GM12878 (cell line): ENCODE measurements at regions not wholly inside any gene's neighbourhood (a gene's known extent, or its start where the extent isn't known, plus 50 kb on each side); places are given as distances from the start of the nearest gene placed in this dataset.

Experiments
- ATAC-seq: fragments of 200-7000 bp; cut with Tn5 transposase; 3 replicates; pipeline ENCODE4 v1.9.1; 2020; ENCODE audit warnings: mild to moderate bottlenecking, moderate library complexity
- BruUV-seq: library from RNA; stranded (reverse); fragments of 400-500 nt; replicated peaks from 2 replicates; lab custom pipeline; 2021; lab: Mats Ljungman, UMichigan
- CTCF ChIA-PET: fragments of 300-600 bp; sonication (Branson Sonifier 250); formaldehyde crosslinking; extraction: SDS; loops from one replicate; lab custom pipeline; 2021; ENCODE audit warnings: inconsistent platforms; lab: Yijun Ruan, JAX
- POLR2A ChIA-PET: fragments of 350-600 bp; formaldehyde crosslinking; extraction: SDS; loops from one replicate; lab custom pipeline; 2021; ENCODE audit warnings: inconsistent platforms; lab: Charles Lee
- RAD21 ChIA-PET: fragments of 300-600 bp; sonication (Branson Sonifier 250); formaldehyde crosslinking; loops from one replicate; lab custom pipeline; 2023; ENCODE audit warnings: antibody characterized with exemption; ENCODE audit not compliant: unreplicated experiment; lab: Charles Lee
- SMC1A ChIA-PET: fragments of 300-600 bp; sonication (Branson Sonifier 250); formaldehyde crosslinking; loops from one replicate; lab custom pipeline; 2023; ENCODE audit not compliant: unreplicated experiment, uncharacterized antibody; lab: Charles Lee
- DNase-seq: peaks from one replicate; pipeline ENCODE4 v3.0.0-alpha.2; 2011; ENCODE audit warnings: low read depth, low spot score
- FAIRE-seq: peaks from 3 replicates; lab custom pipeline; 2011; peaks lifted over from hg19 to GRCh38; lab: Jason Lieb, UNC
- H2AFZ ChIP-seq: 2 replicates; pipeline ENCODE4 v1.6.0; 2011; ENCODE audit warnings: low read depth, low read length, control low read depth; ENCODE audit not compliant: control insufficient read depth
- H3K27ac ChIP-seq: 2 replicates; pipeline ENCODE4 v1.5.1; 2011; ENCODE audit warnings: control low read depth; ENCODE audit not compliant: control insufficient read depth, insufficient read depth
- H3K27me3 ChIP-seq, 2 experiments: replicated peaks in 1 of 2; 2 replicates each; pipeline versions ENCODE4 v1.6.0 to v1.6.1; 2011; ENCODE audit warnings: low read length in 1 of 2; ENCODE audit not compliant: control insufficient read depth in 2 of 2, insufficient read depth in 2 of 2
- H3K36me3 ChIP-seq, 2 experiments: 2 replicates each; pipeline ENCODE4 v1.5.1; 2011; ENCODE audit warnings: low read length in 1 of 2; ENCODE audit not compliant: control insufficient read depth in 2 of 2, insufficient read depth in 2 of 2
- H3K4me1 ChIP-seq: 2 replicates; pipeline ENCODE4 v1.6.1; 2011; ENCODE audit warnings: mild to moderate bottlenecking, low read length, moderate library complexity, mixed read lengths; ENCODE audit not compliant: control insufficient read depth, insufficient read depth
- H3K4me2 ChIP-seq: 2 replicates; pipeline ENCODE4 v1.6.0; 2011; ENCODE audit warnings: control low read depth; ENCODE audit not compliant: control insufficient read depth, insufficient read depth
- H3K4me3 ChIP-seq: fragments of 200-600 bp; sonication (generic); 2 replicates; pipeline ENCODE4 v1.5.1; 2016
- H3K79me2 ChIP-seq: 2 replicates; pipeline ENCODE4 v1.6.0; 2011; ENCODE audit warnings: low read length; ENCODE audit not compliant: control insufficient read depth, insufficient read depth
- H3K9ac ChIP-seq: 2 replicates; pipeline ENCODE4 v1.8.0; 2011; ENCODE audit warnings: low read length, control low read depth, mixed read lengths; ENCODE audit not compliant: control insufficient read depth, insufficient read depth
- H3K9me3 ChIP-seq: replicated peaks from 3 replicates; pipeline ENCODE4 v1.5.1; 2011; ENCODE audit warnings: mild to moderate bottlenecking, low read length; ENCODE audit not compliant: control insufficient read depth, insufficient read depth
- H4K20me1 ChIP-seq: 2 replicates; pipeline ENCODE4 v1.6.0; 2011; ENCODE audit not compliant: control insufficient read depth, insufficient read depth
- BACH1 ChIP-seq: fragments of 450-650 bp; IDR thresholded peaks from 2 replicates; pipeline ENCODE4 v1.6.1; 2017; ENCODE audit warnings: mild to moderate bottlenecking, borderline replicate concordance
- BCL11A ChIP-seq: IDR thresholded peaks from 2 replicates; pipeline ENCODE4 v1.6.1; 2011; ENCODE audit warnings: low read depth, low read length
- BCLAF1 ChIP-seq: fragments of 450-650 bp; IDR thresholded peaks from 2 replicates; pipeline ENCODE4 v1.6.1; 2017; ENCODE audit warnings: antibody characterized with exemption, mild to moderate bottlenecking, moderate library complexity
- CREB1 ChIP-seq: IDR thresholded peaks from 2 replicates; pipeline ENCODE4 v1.6.1; 2012; ENCODE audit warnings: low read depth, mild to moderate bottlenecking, inconsistent platforms
- EP300 ChIP-seq, 2 experiments: fragments of 150-350 bp in 1 of 2; IDR thresholded peaks; 2 replicates each; pipeline ENCODE4 v1.6.1; 2011 to 2012; ENCODE audit warnings: low read depth in 2 of 2, low read length in 2 of 2, borderline replicate concordance in 1 of 2, improper control_type of control experiment in 1 of 2, inconsistent platforms in 1 of 2; ENCODE audit not compliant: control insufficient read depth in 1 of 2
- MEF2B ChIP-seq: fragments of 450-650 bp; IDR thresholded peaks from 2 replicates; pipeline ENCODE4 v1.6.1; 2018; ENCODE audit warnings: mild to moderate bottlenecking, moderate library complexity; ENCODE audit not compliant: partially characterized antibody, poor library complexity, severe bottlenecking
- PML ChIP-seq: IDR thresholded peaks from 2 replicates; pipeline ENCODE4 v1.6.1; 2012; ENCODE audit warnings: low read length, inconsistent platforms
- SMAD1 ChIP-seq: fragments of 450-650 bp; IDR thresholded peaks from 2 replicates; pipeline ENCODE4 v1.6.1; 2018; ENCODE audit warnings: mild to moderate bottlenecking, low read depth; ENCODE audit not compliant: partially characterized antibody
- STAT3 ChIP-seq: IDR thresholded peaks from 2 replicates; pipeline ENCODE4 v1.6.1; 2011; ENCODE audit warnings: low read depth, low read length, improper control_type of control experiment
- SUPT20H ChIP-seq: IDR thresholded peaks from 2 replicates; pipeline ENCODE4 v1.6.1; 2011; ENCODE audit warnings: low read depth, mild to moderate bottlenecking, low read length, moderate library complexity, borderline replicate concordance; ENCODE audit not compliant: control insufficient read depth
- TCF12 ChIP-seq: IDR thresholded peaks from 2 replicates; pipeline ENCODE4 v1.6.1; 2011; ENCODE audit warnings: low read depth, mild to moderate bottlenecking, low read length
- ZBTB33 ChIP-seq: fragments of 450-650 bp; IDR thresholded peaks from 2 replicates; pipeline ENCODE4 v1.6.1; 2017; ENCODE audit warnings: mild to moderate bottlenecking
- ZNF622 ChIP-seq: fragments of 450-650 bp; IDR thresholded peaks from 2 replicates; pipeline ENCODE4 v1.6.1; 2017; ENCODE audit warnings: mild to moderate bottlenecking, inconsistent platforms
- WGBS: methylation state at CpG from one replicate; pipeline ENCODE4 v1.1.6; 2016; ENCODE audit warnings: low lambda C conversion rate; ENCODE audit not compliant: insufficient replicate concordance, insufficient coverage; ENCODE audit errors: missing lambda C conversion rate; 5-methylcytosine and 5-hydroxymethylcytosine counted together
- in situ Hi-C: fragments of 300-500 bp; cut with MboI; formaldehyde crosslinking; loops from 9 replicates; pipeline ENCODE4 v1.14.3; 2018; ENCODE audit warnings: mixed read lengths
- intact Hi-C: fragments of 100-400 bp; cut with micrococcal nuclease; formaldehyde crosslinking; loops from one replicate; pipeline ENCODE4 v1.14.2; 2022; ENCODE audit not compliant: unreplicated experiment
- TF ChIP-seq, protein P1 (sequence below): fragments of 450-650 bp; IDR thresholded peaks from 2 replicates; pipeline ENCODE4 v1.6.1; 2016; ENCODE audit warnings: mild to moderate bottlenecking
- TF ChIP-seq, protein P2 (sequence below), 3 experiments: IDR thresholded peaks in 2 of 3; conservative IDR thresholded peaks in 1 of 3; 2 replicates each; pipeline ENCODE4 v1.5.1; 2011; ENCODE audit warnings: low read depth in 3 of 3, low read length in 3 of 3, mild to moderate bottlenecking in 3 of 3, control low read depth in 2 of 3, moderate library complexity in 2 of 3, inconsistent platforms in 1 of 3, mixed read lengths in 1 of 3; ENCODE audit not compliant: control insufficient read depth in 2 of 3, insufficient read depth in 1 of 3; ENCODE audit errors: extremely low read depth in 1 of 3
- TF ChIP-seq, protein P3 (sequence below): IDR thresholded peaks from 2 replicates; pipeline ENCODE4 v1.6.1; 2012; ENCODE audit warnings: low read depth, low read length, improper control_type of control experiment

DNA sequence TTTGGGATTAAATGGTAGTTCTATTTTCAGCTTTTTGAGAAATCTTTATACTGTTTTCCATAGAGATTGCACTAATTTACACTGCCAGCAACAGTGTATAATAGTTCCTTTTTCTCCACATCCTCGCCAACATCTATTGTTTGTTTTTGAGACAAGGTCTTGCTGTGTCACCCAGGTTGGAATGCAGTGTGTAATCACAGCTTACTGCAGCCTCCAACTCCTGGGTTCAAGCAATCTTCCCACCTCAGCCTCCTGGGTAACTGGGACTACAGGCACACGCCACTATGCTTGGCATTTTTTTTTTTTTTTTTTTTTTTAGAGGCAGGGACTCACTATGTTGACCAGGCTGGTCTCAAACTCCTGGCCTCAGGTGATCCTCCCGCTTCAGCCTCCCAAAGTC lies 164.5 kb upstream of the CXADR start:
- RAD21 ChIA-PET, result no interaction called here
- SMC1A ChIA-PET, result no interaction called here

More for the DNA sequence above, 164.5 kb upstream of the CXADR start:
- no peak overlapping the region for H2AFZ ChIP-seq
- no peak overlapping the region for H3K27ac ChIP-seq
- no peak overlapping the region for H3K9ac ChIP-seq
- ATAC-seq, result no peak
- no peak for TF ChIP-seq BACH1
- TF ChIP-seq, protein P1, sequence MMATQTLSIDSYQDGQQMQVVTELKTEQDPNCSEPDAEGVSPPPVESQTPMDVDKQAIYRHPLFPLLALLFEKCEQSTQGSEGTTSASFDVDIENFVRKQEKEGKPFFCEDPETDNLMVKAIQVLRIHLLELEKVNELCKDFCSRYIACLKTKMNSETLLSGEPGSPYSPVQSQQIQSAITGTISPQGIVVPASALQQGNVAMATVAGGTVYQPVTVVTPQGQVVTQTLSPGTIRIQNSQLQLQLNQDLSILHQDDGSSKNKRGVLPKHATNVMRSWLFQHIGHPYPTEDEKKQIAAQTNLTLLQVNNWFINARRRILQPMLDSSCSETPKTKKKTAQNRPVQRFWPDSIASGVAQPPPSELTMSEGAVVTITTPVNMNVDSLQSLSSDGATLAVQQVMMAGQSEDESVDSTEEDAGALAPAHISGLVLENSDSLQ, result no peak
- TF ChIP-seq BCL11A, result no peak
- no peak for TF ChIP-seq ZBTB33
- TF ChIP-seq TCF12, result no peak
- no peak for TF ChIP-seq CREB1
- no peak for TF ChIP-seq MEF2B
- no peak for TF ChIP-seq SMAD1
- no peak for TF ChIP-seq EP300 (IDR thresholded peaks at IDR 0.05; ENCODE audit: borderline replicate concordance in 1 of 2, control insufficient read depth in 1 of 2, low read depth in 2 of 2, low read length in 2 of 2)
- no peak for TF ChIP-seq STAT3
- TF ChIP-seq SUPT20H, result no peak
- TF ChIP-seq BCLAF1, result no peak
- TF ChIP-seq, protein P2, sequence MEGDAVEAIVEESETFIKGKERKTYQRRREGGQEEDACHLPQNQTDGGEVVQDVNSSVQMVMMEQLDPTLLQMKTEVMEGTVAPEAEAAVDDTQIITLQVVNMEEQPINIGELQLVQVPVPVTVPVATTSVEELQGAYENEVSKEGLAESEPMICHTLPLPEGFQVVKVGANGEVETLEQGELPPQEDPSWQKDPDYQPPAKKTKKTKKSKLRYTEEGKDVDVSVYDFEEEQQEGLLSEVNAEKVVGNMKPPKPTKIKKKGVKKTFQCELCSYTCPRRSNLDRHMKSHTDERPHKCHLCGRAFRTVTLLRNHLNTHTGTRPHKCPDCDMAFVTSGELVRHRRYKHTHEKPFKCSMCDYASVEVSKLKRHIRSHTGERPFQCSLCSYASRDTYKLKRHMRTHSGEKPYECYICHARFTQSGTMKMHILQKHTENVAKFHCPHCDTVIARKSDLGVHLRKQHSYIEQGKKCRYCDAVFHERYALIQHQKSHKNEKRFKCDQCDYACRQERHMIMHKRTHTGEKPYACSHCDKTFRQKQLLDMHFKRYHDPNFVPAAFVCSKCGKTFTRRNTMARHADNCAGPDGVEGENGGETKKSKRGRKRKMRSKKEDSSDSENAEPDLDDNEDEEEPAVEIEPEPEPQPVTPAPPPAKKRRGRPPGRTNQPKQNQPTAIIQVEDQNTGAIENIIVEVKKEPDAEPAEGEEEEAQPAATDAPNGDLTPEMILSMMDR (IDR thresholded peaks at IDR 0.05 in 2 of 3, conservative IDR thresholded peaks at IDR 0.05 in 1 of 3; ENCODE audit: control insufficient read depth in 2 of 3, extremely low read depth in 1 of 3, insufficient read depth in 1 of 3, low read depth in 3 of 3, low read length in 3 of 3), result no peak
- no peak for TF ChIP-seq PML
- no peak for TF ChIP-seq ZNF622
- TF ChIP-seq, protein P3, sequence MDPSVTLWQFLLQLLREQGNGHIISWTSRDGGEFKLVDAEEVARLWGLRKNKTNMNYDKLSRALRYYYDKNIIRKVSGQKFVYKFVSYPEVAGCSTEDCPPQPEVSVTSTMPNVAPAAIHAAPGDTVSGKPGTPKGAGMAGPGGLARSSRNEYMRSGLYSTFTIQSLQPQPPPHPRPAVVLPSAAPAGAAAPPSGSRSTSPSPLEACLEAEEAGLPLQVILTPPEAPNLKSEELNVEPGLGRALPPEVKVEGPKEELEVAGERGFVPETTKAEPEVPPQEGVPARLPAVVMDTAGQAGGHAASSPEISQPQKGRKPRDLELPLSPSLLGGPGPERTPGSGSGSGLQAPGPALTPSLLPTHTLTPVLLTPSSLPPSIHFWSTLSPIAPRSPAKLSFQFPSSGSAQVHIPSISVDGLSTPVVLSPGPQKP, result no peak
- intact Hi-C loops, result no loop called here
- no peaks in the 10 kb centered on the region for H3K4me1 ChIP-seq
- H3K4me3 ChIP-seq, result no peak overlapping the region
- no peak overlapping the region for H3K4me2 ChIP-seq
- 6% methylated on average over 3 of the region's 3 CpGs for WGBS
- in situ Hi-C loops, result loop anchor here (10.0 kb wide), 1 partner anchor 56 kb away; no protein-coding TSS in a partner anchor
- no peaks in the 10 kb centered on the region for H3K36me3 ChIP-seq
- no peak for FAIRE-seq
- CTCF ChIA-PET, result no interaction called here
- no peaks in the 10 kb centered on the region for H3K27me3 ChIP-seq
- BruUV-seq, result no TSS peak
- H3K79me2 ChIP-seq, result no peaks in the 10 kb centered on the region
- H3K9me3 ChIP-seq, result no peaks in the 10 kb centered on the region
- no peak for DNase-seq
- POLR2A ChIA-PET, result no interaction called here
- H4K20me1 ChIP-seq, result no peaks in the 10 kb centered on the region
